ENCODE measurements at regions not wholly inside any gene's neighbourhood (a gene's known extent, or its start where the extent isn't known, plus 50 kb on each side); places are given as distances from the start of the nearest gene placed in this dataset.

GRCh38 chr4:123193802-123194367 is 202.7 kb upstream of the SPRY1 start:
- no peaks in the 10 kb centered on the region for H3K4me1 ChIP-seq (ENCODE audit: insufficient read depth, low read length)
- no peak overlapping the region for H3K27ac ChIP-seq (ENCODE audit: low read depth, low read length)
- no peaks in the 10 kb centered on the region for H3K9me3 Mint-ChIP-seq
- no peak overlapping the region for H3K4me3 Mint-ChIP-seq
- no peak overlapping the region for H3K4me3 ChIP-seq (ENCODE audit: low read length)
- H3K27me3 Mint-ChIP-seq, result peaks cover 0 to 1% of the 10 kb centered on the region in 2 donors
- no peak for DNase-seq
- H3K36me3 Mint-ChIP-seq, result peaks cover 0 to 10% (median 1%) of the 10 kb centered on the region in 3 donors
- no peak overlapping the region for H3K27ac Mint-ChIP-seq
- H3K36me3 ChIP-seq (ENCODE audit: insufficient read depth, low read length), result no peaks in the 10 kb centered on the region
- no peaks in the 10 kb centered on the region for H3K9me3 ChIP-seq (ENCODE audit: low read length)
- no peaks in the 10 kb centered on the region for H3K27me3 ChIP-seq (ENCODE audit: insufficient read depth, low read length, poor library complexity, severe bottlenecking)
- POLR2A ChIA-PET, result no interaction called here
- H3K4me1 Mint-ChIP-seq, result peaks cover 0 to 7% (median 3%) of the 10 kb centered on the region in 3 donors
- CTCF ChIA-PET, result no interaction called here

- CTCF ChIA-PET, result no interaction called here
- H3K36me3 Mint-ChIP-seq, result peaks cover 1 to 17% (median 4%) of the 10 kb centered on the region in 3 donors
These were observed 197.9 kb upstream of the SPRY1 start for GRCh38 chr4:123198706-123199105.

GRCh38 chr4:123200051-123200940 is 196.3 kb upstream of the SPRY1 start:
- Histone ChIP-seq H3K27me3 (ENCODE audit: insufficient read depth, low read length, poor library complexity, severe bottlenecking) (no peaks in the 10 kb centered on the region), H3K9me3 (ENCODE audit: low read length) (no peaks in the 10 kb centered on the region), H3K4me3 (ENCODE audit: low read length) (no peak overlapping the region), H3K36me3 (ENCODE audit: insufficient read depth, low read length) (no peaks in the 10 kb centered on the region), H3K4me1 (ENCODE audit: insufficient read depth, low read length) (no peaks in the 10 kb centered on the region), H3K27ac (ENCODE audit: low read depth, low read length) (no peak overlapping the region)
- no peak for DNase-seq
- ChIA-PET CTCF (no interaction called here), POLR2A (no interaction called here)
- Mint-ChIP-seq H3K27ac (peak overlapping the region in 1 of 8 donors; percentile 15), H3K9me3 (no peaks in the 10 kb centered on the region), H3K4me3 (no peak overlapping the region), H3K4me1 (no peaks in the 10 kb centered on the region), H3K36me3 (peaks cover 5 to 21% (median 8%) of the 10 kb centered on the region in 3 donors), H3K27me3 (peaks cover 0 to 1% of the 10 kb centered on the region in 2 donors)

More at GRCh38 chr4:123198706-123199105, 197.9 kb upstream of the SPRY1 start:
- POLR2A ChIA-PET, result interaction anchor here (0.5 kb wide), 1 partner anchor 488 kb away, joined by 5 read pairs; no protein-coding TSS in a partner anchor
- no peak overlapping the region for H3K4me3 Mint-ChIP-seq
- no peaks in the 10 kb centered on the region for H3K4me1 Mint-ChIP-seq
- Histone ChIP-seq H3K4me1 (ENCODE audit: insufficient read depth, low read length) (no peaks in the 10 kb centered on the region), H3K9me3 (ENCODE audit: low read length) (no peaks in the 10 kb centered on the region), H3K27me3 (ENCODE audit: insufficient read depth, low read length, poor library complexity, severe bottlenecking) (no peaks in the 10 kb centered on the region), H3K4me3 (ENCODE audit: low read length) (no peak overlapping the region), H3K27ac (ENCODE audit: low read depth, low read length) (no peak overlapping the region), H3K36me3 (ENCODE audit: insufficient read depth, low read length) (no peaks in the 10 kb centered on the region)
- peaks cover 0 to 1% of the 10 kb centered on the region in 2 donors for H3K27me3 Mint-ChIP-seq
- no peaks in the 10 kb centered on the region for H3K9me3 Mint-ChIP-seq
- H3K27ac Mint-ChIP-seq, result no peak overlapping the region
- no peak for DNase-seq

DNA sequence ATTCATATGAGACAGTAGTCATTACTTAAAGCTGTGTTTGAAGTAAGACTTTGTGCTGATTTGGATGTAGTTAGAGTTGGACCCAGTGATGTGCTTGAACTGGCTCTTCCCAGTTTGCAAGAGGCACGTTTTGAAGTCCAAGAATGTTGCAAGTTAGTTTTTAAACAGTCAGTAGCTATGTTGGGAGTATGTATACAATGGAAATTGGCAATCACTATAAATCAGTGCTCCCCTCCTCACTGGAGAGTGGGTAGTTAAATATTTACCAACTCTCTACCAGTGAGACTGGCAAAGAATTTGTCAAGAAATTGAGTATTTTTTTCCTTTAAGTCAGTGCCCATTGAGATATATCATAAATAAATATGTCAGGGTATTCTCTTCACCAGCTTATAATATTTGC is 191.9 kb upstream of the SPRY1 start:
- Mint-ChIP-seq H3K4me1 (no peaks in the 10 kb centered on the region), H3K36me3 (peaks cover 9 to 19% (median 10%) of the 10 kb centered on the region in 3 donors), H3K27ac (no peak overlapping the region), H3K4me3 (no peak overlapping the region), H3K9me3 (no peaks in the 10 kb centered on the region), H3K27me3 (no peaks in the 10 kb centered on the region)
- ChIA-PET POLR2A (no interaction called here), CTCF (no interaction called here)
- no peak for DNase-seq
- Histone ChIP-seq H3K27ac (ENCODE audit: low read depth, low read length) (no peak overlapping the region), H3K27me3 (ENCODE audit: insufficient read depth, low read length, poor library complexity, severe bottlenecking) (no peaks in the 10 kb centered on the region), H3K4me3 (ENCODE audit: low read length) (no peak overlapping the region), H3K9me3 (ENCODE audit: low read length) (no peaks in the 10 kb centered on the region), H3K4me1 (ENCODE audit: insufficient read depth, low read length) (no peaks in the 10 kb centered on the region), H3K36me3 (ENCODE audit: insufficient read depth, low read length) (no peaks in the 10 kb centered on the region)

- no peaks in the 10 kb centered on the region for H3K4me1 ChIP-seq (ENCODE audit: insufficient read depth, low read length)
- Mint-ChIP-seq H3K4me1 (no peaks in the 10 kb centered on the region), H3K36me3 (peaks cover 11 to 24% (median 13%) of the 10 kb centered on the region in 3 donors), H3K27me3 (no peaks in the 10 kb centered on the region), H3K9me3 (no peaks in the 10 kb centered on the region), H3K4me3 (no peak overlapping the region), H3K27ac (peak overlapping the region in 1 of 8 donors; percentile 19)
- DNase-seq, result no peak
- H3K27ac ChIP-seq (ENCODE audit: low read depth, low read length), result no peak overlapping the region
- H3K4me3 ChIP-seq (ENCODE audit: low read length), result no peak overlapping the region
- H3K27me3 ChIP-seq (ENCODE audit: insufficient read depth, low read length, poor library complexity, severe bottlenecking), result no peaks in the 10 kb centered on the region
- H3K36me3 ChIP-seq (ENCODE audit: insufficient read depth, low read length), result no peaks in the 10 kb centered on the region
- ChIA-PET POLR2A (no interaction called here), CTCF (no interaction called here)
- H3K9me3 ChIP-seq (ENCODE audit: low read length), result no peaks in the 10 kb centered on the region
These were observed 190.6 kb upstream of the SPRY1 start for GRCh38 chr4:123206016-123206415.

- CTCF ChIA-PET, result no interaction called here
- Histone ChIP-seq H3K36me3 (ENCODE audit: insufficient read depth, low read length) (no peaks in the 10 kb centered on the region), H3K4me1 (ENCODE audit: insufficient read depth, low read length) (no peaks in the 10 kb centered on the region), H3K4me3 (ENCODE audit: low read length) (no peak overlapping the region), H3K27me3 (ENCODE audit: insufficient read depth, low read length, poor library complexity, severe bottlenecking) (no peaks in the 10 kb centered on the region), H3K27ac (ENCODE audit: low read depth, low read length) (no peak overlapping the region), H3K9me3 (ENCODE audit: low read length) (no peaks in the 10 kb centered on the region)
- Mint-ChIP-seq H3K4me1 (no peaks in the 10 kb centered on the region), H3K36me3 (peaks cover 6 to 12% (median 12%) of the 10 kb centered on the region in 3 donors), H3K4me3 (no peak overlapping the region), H3K9me3 (no peaks in the 10 kb centered on the region), H3K27me3 (no peaks in the 10 kb centered on the region), H3K27ac (no peak overlapping the region)
- DNase-seq, result no peak
- POLR2A ChIA-PET, result no interaction called here
These were observed 187.2 kb upstream of the SPRY1 start for GRCh38 chr4:123209436-123209835.

- Mint-ChIP-seq H3K9me3 (no peaks in the 10 kb centered on the region), H3K36me3 (peaks cover under 1 to 3% (median 3%) of the 10 kb centered on the region in 3 donors), H3K4me3 (no peak overlapping the region), H3K4me1 (no peaks in the 10 kb centered on the region), H3K27me3 (no peaks in the 10 kb centered on the region), H3K27ac (no peak overlapping the region)
- Histone ChIP-seq H3K9me3 (ENCODE audit: low read length) (no peaks in the 10 kb centered on the region), H3K4me1 (ENCODE audit: insufficient read depth, low read length) (no peaks in the 10 kb centered on the region), H3K27ac (ENCODE audit: low read depth, low read length) (no peak overlapping the region), H3K4me3 (ENCODE audit: low read length) (no peak overlapping the region), H3K36me3 (ENCODE audit: insufficient read depth, low read length) (no peaks in the 10 kb centered on the region), H3K27me3 (ENCODE audit: insufficient read depth, low read length, poor library complexity, severe bottlenecking) (no peaks in the 10 kb centered on the region)
- no peak for DNase-seq
- POLR2A ChIA-PET, result no interaction called here
- CTCF ChIA-PET, result no interaction called here
These were observed 181.1 kb upstream of the SPRY1 start for GRCh38 chr4:123215536-123215935.

DNA sequence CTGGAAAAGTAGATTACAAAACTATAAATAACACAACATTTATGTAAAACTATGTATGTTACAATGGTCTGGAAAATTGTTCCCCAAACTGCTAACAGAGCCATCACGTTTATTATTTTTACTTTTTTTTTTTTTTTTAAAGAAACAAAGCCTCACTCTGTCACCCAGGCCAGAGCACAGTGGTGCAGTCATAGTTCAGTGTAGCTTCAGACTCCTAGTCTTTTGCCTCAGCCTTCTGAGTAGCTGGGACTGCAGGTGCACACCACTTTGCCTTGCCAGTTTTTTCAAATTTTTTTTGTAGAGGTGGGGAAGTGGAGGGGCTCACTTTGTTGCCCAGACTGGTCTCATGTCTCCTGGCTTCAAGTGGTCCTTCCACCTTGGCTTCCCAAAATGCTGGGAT is 180.1 kb upstream of the SPRY1 start:
- Mint-ChIP-seq H3K9me3 (no peaks in the 10 kb centered on the region), H3K27me3 (no peaks in the 10 kb centered on the region), H3K36me3 (peaks cover 2 to 5% (median 4%) of the 10 kb centered on the region in 3 donors), H3K4me1 (no peaks in the 10 kb centered on the region), H3K27ac (peak overlapping the region in 1 of 8 donors; percentile 38), H3K4me3 (no peak overlapping the region)
- POLR2A ChIA-PET, result no interaction called here
- Histone ChIP-seq H3K4me3 (ENCODE audit: low read length) (no peak overlapping the region), H3K27me3 (ENCODE audit: insufficient read depth, low read length, poor library complexity, severe bottlenecking) (no peaks in the 10 kb centered on the region), H3K4me1 (ENCODE audit: insufficient read depth, low read length) (no peaks in the 10 kb centered on the region), H3K9me3 (ENCODE audit: low read length) (no peaks in the 10 kb centered on the region), H3K36me3 (ENCODE audit: insufficient read depth, low read length) (no peaks in the 10 kb centered on the region), H3K27ac (ENCODE audit: low read depth, low read length) (no peak overlapping the region)
- CTCF ChIA-PET, result no interaction called here
- DNase-seq, result no peak

Measured in CD8-positive, alpha-beta memory T cell (primary cell).